Neuronal stem cell (in vitro differentiated cells): ENCODE measurements at regions not wholly inside any gene's neighbourhood (a gene's known extent, or its start where the extent isn't known, plus 50 kb on each side); places are given as distances from the start of the nearest gene placed in this dataset.
A peak's percentile ranks its signal among the peaks of the same experiment; 100 is the strongest.

Source experiments
- DNase-seq: peaks from one replicate; pipeline ENCODE4 v3.0.0-alpha.2; 2013; ENCODE audit warnings: low spot score
- H2AFZ ChIP-seq: one replicate; pipeline ENCODE4 v1.6.1; 2013; ENCODE audit warnings: mild to moderate bottlenecking, low read length, inconsistent platforms
- H2AK5ac ChIP-seq: 2 replicates; pipeline ENCODE4 v1.6.1; 2013; ENCODE audit warnings: low read depth, mild to moderate bottlenecking, inconsistent platforms, low read length, moderate library complexity, mixed read lengths
- H2BK120ac ChIP-seq: 2 replicates; pipeline ENCODE4 v1.6.1; 2013; ENCODE audit warnings: low read depth, mild to moderate bottlenecking, inconsistent platforms, low read length, moderate library complexity, mixed read lengths
- H2BK12ac ChIP-seq: one replicate; pipeline ENCODE4 v1.6.1; 2013; ENCODE audit warnings: low read length, inconsistent platforms
- H2BK15ac ChIP-seq: 2 replicates; pipeline ENCODE4 v1.6.1; 2013; ENCODE audit warnings: mild to moderate bottlenecking, low read length, inconsistent platforms, mixed read lengths
- H2BK5ac ChIP-seq: one replicate; pipeline ENCODE4 v1.6.1; 2013; ENCODE audit warnings: inconsistent platforms, mild to moderate bottlenecking, low read length, moderate library complexity
- H3K14ac ChIP-seq: one replicate; pipeline ENCODE4 v1.6.1; 2013; ENCODE audit warnings: low read length, inconsistent platforms
- H3K18ac ChIP-seq: 2 replicates; pipeline ENCODE4 v1.6.1; 2013; ENCODE audit warnings: low read length, inconsistent platforms
- H3K23ac ChIP-seq: 2 replicates; pipeline ENCODE4 v1.6.1; 2013; ENCODE audit warnings: low read depth, mild to moderate bottlenecking, mixed read lengths, low read length, inconsistent platforms; ENCODE audit not compliant: poor library complexity
- H3K27ac ChIP-seq: replicated peaks from 3 replicates; pipeline ENCODE4 v1.5.1; 2013; ENCODE audit warnings: low read length, inconsistent platforms
- H3K27me3 ChIP-seq, 3 experiments: 2 replicates each; pipeline ENCODE4 v1.6.1; 2013; ENCODE audit warnings: low read length in 3 of 3, mild to moderate bottlenecking in 2 of 3, inconsistent platforms in 1 of 3, low read depth in 1 of 3, mixed read lengths in 1 of 3, moderate library complexity in 1 of 3; ENCODE audit not compliant: control insufficient read depth in 3 of 3, insufficient read depth in 3 of 3
- H3K36me3 ChIP-seq, 2 donors: replicated peaks in 1 of 2; 2 replicates each; pipeline ENCODE4 v1.6.1; 2013; ENCODE audit warnings: low read length in 2 of 2; ENCODE audit not compliant: control insufficient read depth in 2 of 2, insufficient read depth in 2 of 2
- H3K4ac ChIP-seq: 2 replicates; pipeline ENCODE4 v1.6.1; 2013; ENCODE audit warnings: inconsistent platforms, mild to moderate bottlenecking, low read length, moderate library complexity
- H3K4me1 ChIP-seq, 2 donors: 1 replicate in 1 of 2; 2 replicates in 1 of 2; pipeline ENCODE4 v1.6.1; 2013; ENCODE audit warnings: low read length in 2 of 2, low read depth in 1 of 2; ENCODE audit not compliant: control insufficient read depth in 2 of 2, insufficient read depth in 1 of 2
- H3K4me2 ChIP-seq: one replicate; pipeline ENCODE4 v1.6.1; 2013; ENCODE audit warnings: mild to moderate bottlenecking, low read length, inconsistent platforms; ENCODE audit not compliant: insufficient read depth, poor library complexity, severe bottlenecking
- H3K4me3 ChIP-seq, 2 donors: 2 replicates each; pipeline ENCODE4 v1.5.1; 2013; ENCODE audit warnings: low read length in 2 of 2, mild to moderate bottlenecking in 2 of 2, inconsistent platforms in 1 of 2, moderate library complexity in 1 of 2
- H3K79me1 ChIP-seq: one replicate; pipeline ENCODE4 v1.6.1; 2013; ENCODE audit warnings: low read depth, mild to moderate bottlenecking, inconsistent platforms, low read length, moderate library complexity
- H3K9ac ChIP-seq: one replicate; pipeline ENCODE4 v1.6.1; 2013; ENCODE audit warnings: mild to moderate bottlenecking, low read depth, low read length, inconsistent platforms; ENCODE audit not compliant: poor library complexity
- H3K9me3 ChIP-seq, 2 donors: replicated peaks in 1 of 2; 2 replicates each; pipeline versions ENCODE3 to v1.6.1; 2013; ENCODE audit warnings: low read length in 2 of 2, mild to moderate bottlenecking in 2 of 2, inconsistent platforms in 1 of 2, low read depth in 1 of 2, mixed read lengths in 1 of 2, moderate library complexity in 1 of 2; ENCODE audit not compliant: control insufficient read depth in 2 of 2, insufficient read depth in 1 of 2
- H4K8ac ChIP-seq: one replicate; pipeline ENCODE4 v1.6.1; 2013; ENCODE audit warnings: low read depth, mild to moderate bottlenecking, inconsistent platforms, low read length, moderate library complexity
- H4K91ac ChIP-seq: one replicate; pipeline ENCODE4 v1.6.1; 2013; ENCODE audit warnings: low read length, low read depth, mild to moderate bottlenecking, inconsistent platforms; ENCODE audit not compliant: poor library complexity
- WGBS, 2 donors: extraction: QIAGEN DNeasy Blood & Tissue Kit; methylation state at CpG; one replicate each; pipeline ENCODE4 v1.1.7; 2013; ENCODE audit warnings: missing lambda C conversion rate in 2 of 2, mixed read lengths in 1 of 2; ENCODE audit not compliant: insufficient read length in 2 of 2, insufficient replicate concordance in 1 of 2; ENCODE audit errors: extremely low coverage in 2 of 2; 5-methylcytosine and 5-hydroxymethylcytosine counted together

DNA sequence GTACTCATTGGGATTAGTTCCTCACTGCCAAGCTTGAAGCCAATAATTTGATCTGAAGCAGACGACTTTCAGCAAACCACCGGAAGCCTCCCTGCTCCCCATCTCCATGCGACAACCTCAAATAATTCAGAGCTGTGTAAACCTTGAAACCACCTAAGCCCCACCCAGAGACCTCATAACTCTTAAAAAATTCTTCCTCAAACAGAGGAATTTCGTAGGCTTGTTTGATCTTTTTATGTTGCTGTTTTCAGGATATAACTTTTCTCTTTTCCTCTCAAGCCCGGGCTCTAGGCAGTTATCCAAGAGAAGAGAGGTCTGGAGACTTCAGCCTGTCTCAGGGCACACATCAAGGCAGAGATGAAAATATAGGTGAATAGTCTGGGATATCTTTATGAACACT lies 311.6 kb downstream of the KCNRG start:
- Histone ChIP-seq H3K79me1 (no peaks in the 10 kb centered on the region), H2AFZ (no peak overlapping the region), H2BK12ac (no peak overlapping the region), H3K18ac (no peak overlapping the region), H3K36me3 (no peaks in the 10 kb centered on the region), H4K8ac (no peak overlapping the region), H3K4ac (no peak overlapping the region), H3K23ac (no peak overlapping the region), H3K9me3 (no peaks in the 10 kb centered on the region), H2AK5ac (no peak overlapping the region), H3K4me2 (no peak overlapping the region), H2BK5ac (no peak overlapping the region), H4K91ac (no peak overlapping the region), H3K27ac (no peak overlapping the region), H3K14ac (no peak overlapping the region), H2BK15ac (no peak overlapping the region), H3K4me1 (peaks cover 0 to 1% of the 10 kb centered on the region in 2 donors), H3K9ac (no peak overlapping the region), H2BK120ac (no peak overlapping the region), H3K4me3 (no peak overlapping the region), H3K27me3 (peaks cover 0 to 6% (median 0%) of the 10 kb centered on the region in 3 experiments)
- DNase-seq: no peak
- WGBS, 2 donors: no CpG with 5 or more reads among the region's 5 CpGs

DNA sequence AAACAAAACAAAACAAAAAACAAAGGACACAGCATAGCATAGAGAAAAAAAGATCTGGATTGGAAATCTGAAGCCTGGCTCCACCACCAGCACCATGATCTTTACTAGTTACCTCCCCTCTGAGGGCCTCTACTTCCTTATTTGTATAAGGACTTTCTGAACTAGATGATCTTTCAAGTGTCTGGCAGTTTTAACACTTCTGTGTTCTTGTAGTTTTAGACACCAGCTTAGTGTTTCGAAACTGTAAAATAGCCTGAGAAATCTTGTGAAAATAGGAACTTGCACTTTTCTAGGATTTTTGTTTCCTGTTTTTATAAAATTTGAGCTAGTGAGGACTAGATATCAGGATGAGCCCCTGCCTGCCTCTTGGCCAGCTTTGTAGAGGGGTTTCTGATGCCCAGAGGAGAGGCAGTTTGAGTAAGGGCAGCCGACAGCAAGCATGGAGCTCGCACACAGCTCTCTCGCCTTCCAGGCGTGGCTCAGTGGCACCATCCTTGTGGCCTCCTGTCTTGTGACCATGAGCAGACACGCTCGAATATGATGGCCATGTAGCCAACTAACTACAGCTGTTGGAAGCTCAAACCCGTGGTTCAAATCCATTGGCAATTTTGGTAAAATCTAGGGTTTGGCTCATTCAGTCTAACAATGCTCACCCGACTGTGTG lies 319.0 kb downstream of the KCNRG start:
- H2BK15ac ChIP-seq: no peak overlapping the region
- H4K8ac ChIP-seq: peak overlapping the region; percentile 87
- no CpG with 5 or more reads among the region's 9 CpGs for WGBS, 2 donors
- H2AFZ ChIP-seq: no peak overlapping the region
- H3K23ac ChIP-seq: no peak overlapping the region
- H3K4me1 ChIP-seq: peaks cover 0 to 7% of the 10 kb centered on the region in 2 donors
- H3K4me3 ChIP-seq: no peak overlapping the region
- no peak overlapping the region for H3K14ac ChIP-seq
- H2BK5ac ChIP-seq: no peak overlapping the region
- no peak overlapping the region for H3K4me2 ChIP-seq
- H3K27me3 ChIP-seq: no peaks in the 10 kb centered on the region
- no peak overlapping the region for H2BK120ac ChIP-seq
- H3K18ac ChIP-seq: peak overlapping the region; percentile 78
- no peaks in the 10 kb centered on the region for H3K36me3 ChIP-seq
- no peak overlapping the region for H3K4ac ChIP-seq
- H3K79me1 ChIP-seq: no peaks in the 10 kb centered on the region
- peak overlapping the region; percentile 93 for H2BK12ac ChIP-seq
- no peak for DNase-seq
- H2AK5ac ChIP-seq: no peak overlapping the region
- H3K9me3 ChIP-seq: peaks cover 0 to 2% of the 10 kb centered on the region in 2 donors
- H4K91ac ChIP-seq: no peak overlapping the region
- H3K9ac ChIP-seq: no peak overlapping the region
- no peak overlapping the region for H3K27ac ChIP-seq

DNA sequence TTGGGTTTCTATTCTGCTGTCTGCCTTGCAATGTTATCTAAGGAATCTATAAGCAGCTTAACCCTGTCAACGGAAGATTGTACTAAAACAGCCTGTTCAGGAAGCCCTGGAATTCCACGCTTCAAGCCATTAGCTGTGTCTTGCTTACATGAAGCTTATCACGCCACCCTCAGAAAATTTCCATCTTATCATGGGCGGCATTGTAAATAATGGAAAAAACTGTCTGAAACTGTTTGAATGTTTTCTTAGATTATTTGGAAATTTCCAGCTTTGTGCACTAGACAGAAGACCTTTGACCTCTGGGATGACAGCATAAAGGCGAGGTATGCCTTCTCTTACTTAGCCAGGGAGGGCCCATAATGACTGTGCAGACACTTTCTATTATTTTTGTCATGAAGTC lies 319.7 kb downstream of the KCNRG start:
- Histone ChIP-seq H3K9me3 (peaks cover 0 to 2% of the 10 kb centered on the region in 2 donors), H3K9ac (no peak overlapping the region), H2BK12ac (no peak overlapping the region), H4K91ac (no peak overlapping the region), H3K23ac (no peak overlapping the region), H2AK5ac (no peak overlapping the region), H2BK120ac (no peak overlapping the region), H3K4me1 (peaks cover 0 to 13% of the 10 kb centered on the region in 2 donors), H2BK5ac (no peak overlapping the region), H3K27ac (peak overlapping the region; percentile 55), H3K4ac (no peak overlapping the region), H3K4me3 (no peak overlapping the region), H3K36me3 (no peaks in the 10 kb centered on the region), H3K4me2 (no peak overlapping the region), H2AFZ (no peak overlapping the region), H3K14ac (no peak overlapping the region), H3K27me3 (no peaks in the 10 kb centered on the region), H3K79me1 (no peaks in the 10 kb centered on the region), H2BK15ac (no peak overlapping the region), H4K8ac (no peak overlapping the region), H3K18ac (no peak overlapping the region)
- no CpG with 5 or more reads among the region's 5 CpGs for WGBS, 2 donors
- peak; percentile 21 for DNase-seq

DNA sequence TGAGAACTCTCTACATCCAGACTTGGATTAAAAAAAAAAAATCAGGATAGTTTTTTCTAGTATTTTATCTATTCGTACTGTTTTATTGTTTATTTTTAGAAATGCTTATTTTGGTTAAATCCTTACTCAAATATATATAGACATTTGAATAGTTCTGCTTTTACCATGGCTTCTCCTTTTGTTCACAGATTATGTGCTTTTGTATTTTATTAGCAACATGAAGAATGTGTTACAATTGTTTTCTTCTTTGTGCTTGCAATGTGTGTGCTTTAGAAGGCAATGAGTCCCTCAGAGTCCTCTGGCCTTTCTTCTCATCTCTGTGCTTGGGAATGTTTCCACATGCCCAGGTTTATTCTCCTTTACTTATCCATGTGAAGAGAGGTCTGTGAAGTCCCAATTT lies 324.0 kb downstream of the KCNRG start:
- no peak overlapping the region for H3K27ac ChIP-seq
- H3K14ac ChIP-seq: no peak overlapping the region
- peaks cover 0 to 2% of the 10 kb centered on the region in 2 donors for H3K9me3 ChIP-seq
- no peaks in the 10 kb centered on the region for H3K36me3 ChIP-seq
- no peak overlapping the region for H3K4ac ChIP-seq
- no peak overlapping the region for H2BK120ac ChIP-seq
- no peak overlapping the region for H3K4me2 ChIP-seq
- H2BK12ac ChIP-seq: no peak overlapping the region
- peaks cover 0 to 18% of the 10 kb centered on the region in 2 donors for H3K4me1 ChIP-seq
- no peak overlapping the region for H3K9ac ChIP-seq
- no peak overlapping the region for H4K91ac ChIP-seq
- no peak overlapping the region for H4K8ac ChIP-seq
- H3K27me3 ChIP-seq: no peaks in the 10 kb centered on the region
- no peak overlapping the region for H3K18ac ChIP-seq
- DNase-seq: no peak
- H3K79me1 ChIP-seq: no peaks in the 10 kb centered on the region
- no peak overlapping the region for H3K23ac ChIP-seq
- no peak overlapping the region for H2BK15ac ChIP-seq
- no peak overlapping the region for H3K4me3 ChIP-seq
- H2AK5ac ChIP-seq: no peak overlapping the region
- H2BK5ac ChIP-seq: no peak overlapping the region
- H2AFZ ChIP-seq: no peak overlapping the region
- WGBS, 2 donors: no CpG with 5 or more reads among the region's 1 CpG
